SJCRH30 (cell line): ENCODE measurements at regions not wholly inside any gene's neighbourhood (a gene's known extent, or its start where the extent isn't known, plus 50 kb on each side); places are given as distances from the start of the nearest gene placed in this dataset.
A peak's percentile ranks its signal among the peaks of the same experiment; 100 is the strongest.

ENCODE experiments used
- DNase-seq, 2 experiments: peaks; one replicate each; pipeline ENCODE4 v3.0.0-alpha.2; 2015 to 2020
- H3K27ac ChIP-seq: fragments of 250-450 bp; sonication (Bioruptor Pico); 2 replicates; pipeline ENCODE4 v1.5.1; 2020; ENCODE audit warnings: mild to moderate bottlenecking, moderate library complexity
- H3K27me3 ChIP-seq: fragments of 250-450 bp; sonication (Bioruptor Pico); 2 replicates; pipeline ENCODE4 v1.5.1; 2020; ENCODE audit warnings: mild to moderate bottlenecking, moderate library complexity
- H3K36me3 ChIP-seq: fragments of 250-450 bp; sonication (Bioruptor Pico); 2 replicates; pipeline ENCODE4 v1.5.1; 2020; ENCODE audit warnings: mild to moderate bottlenecking, moderate library complexity
- H3K4me1 ChIP-seq: fragments of 250-450 bp; sonication (Bioruptor Pico); 2 replicates; pipeline ENCODE4 v1.5.1; 2020; ENCODE audit warnings: mild to moderate bottlenecking, moderate library complexity
- H3K4me3 ChIP-seq: fragments of 250-450 bp; sonication (Bioruptor Pico); 2 replicates; pipeline ENCODE4 v1.5.1; 2020; ENCODE audit warnings: mild to moderate bottlenecking, moderate library complexity
- H3K9me3 ChIP-seq: fragments of 250-450 bp; sonication (Bioruptor Pico); replicated peaks from 2 replicates; pipeline ENCODE4 v1.5.1; 2020; ENCODE audit warnings: mild to moderate bottlenecking, moderate library complexity

DNA sequence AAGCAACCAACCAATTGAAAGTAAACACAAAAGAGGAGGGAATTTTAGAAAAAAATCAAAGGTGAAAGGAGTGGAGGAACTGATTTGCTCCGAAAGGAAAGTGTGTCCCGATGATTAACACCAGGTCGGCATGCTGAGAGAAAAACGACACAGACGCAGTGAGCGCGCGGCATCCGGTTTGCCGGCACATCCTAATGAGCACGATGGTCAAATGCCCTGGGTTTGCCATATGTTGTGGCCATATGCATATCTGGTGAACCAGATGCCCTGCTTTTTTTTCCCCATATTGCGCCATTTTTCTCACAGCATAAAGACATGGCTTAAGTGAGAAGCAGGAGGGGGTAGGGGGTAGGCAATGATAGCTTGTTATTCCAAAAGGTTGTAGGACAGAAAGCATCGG is 626.7 kb downstream of the BCL11A start:
- no peak for DNase-seq
- no peak overlapping the region for H3K4me3 ChIP-seq
- peaks cover 3% of the 10 kb centered on the region; the same call in 1 of the 2 replicates for H3K27me3 ChIP-seq
- H3K36me3 ChIP-seq, result no peaks in the 10 kb centered on the region
- H3K27ac ChIP-seq, result no peak overlapping the region
- H3K9me3 ChIP-seq, result no peaks in the 10 kb centered on the region
- H3K4me1 ChIP-seq, result no peaks in the 10 kb centered on the region

DNA sequence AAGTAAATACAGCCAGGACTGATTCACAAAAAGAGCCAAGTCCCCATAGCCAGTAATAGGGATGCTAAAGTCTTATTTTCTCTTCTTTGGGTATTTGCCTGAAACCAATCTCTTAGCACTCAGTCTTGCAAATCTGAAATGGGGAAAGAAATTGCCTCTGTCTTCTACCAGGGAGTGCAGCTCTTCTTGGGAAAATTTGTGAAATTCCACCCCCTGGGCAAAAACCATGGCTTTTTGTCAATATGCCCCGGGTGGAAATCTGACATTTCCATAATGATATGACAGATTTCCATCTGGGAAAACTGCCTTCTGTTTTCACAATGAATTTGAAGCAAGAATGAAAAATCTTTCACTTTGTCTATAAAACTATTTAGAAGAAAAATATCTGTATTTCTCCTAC is 628.1 kb downstream of the BCL11A start:
- no peak for DNase-seq
- peaks cover 3% of the 10 kb centered on the region; the same call in 1 of the 2 replicates for H3K27me3 ChIP-seq
- no peaks in the 10 kb centered on the region for H3K9me3 ChIP-seq
- no peaks in the 10 kb centered on the region for H3K4me1 ChIP-seq
- no peak overlapping the region for H3K27ac ChIP-seq
- H3K4me3 ChIP-seq, result no peak overlapping the region
- no peaks in the 10 kb centered on the region for H3K36me3 ChIP-seq

DNA sequence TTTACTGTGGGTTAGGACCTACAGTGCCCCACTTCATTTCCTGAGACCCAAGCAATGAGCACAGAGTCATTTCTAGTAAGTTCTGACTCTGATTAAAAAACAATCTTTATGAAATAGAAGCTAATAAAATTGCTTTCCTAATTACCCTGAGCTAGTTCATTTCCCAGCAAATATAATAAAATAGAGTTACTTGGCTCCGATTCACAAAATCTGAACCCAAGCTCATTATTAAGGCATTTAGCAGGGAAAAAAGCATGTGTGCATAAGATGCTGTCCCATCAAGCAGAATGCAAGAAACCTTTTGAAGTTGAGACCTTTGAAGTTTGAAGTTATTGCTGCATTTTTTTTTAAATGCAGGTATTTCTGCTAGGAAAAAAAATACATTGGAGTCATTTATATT is 629.1 kb downstream of the BCL11A start:
- Histone ChIP-seq H3K9me3 (no peaks in the 10 kb centered on the region), H3K4me1 (no peaks in the 10 kb centered on the region), H3K27ac (no peak overlapping the region), H3K27me3 (peaks cover 3% of the 10 kb centered on the region; the same call in 1 of the 2 replicates), H3K4me3 (no peak overlapping the region), H3K36me3 (no peaks in the 10 kb centered on the region)
- DNase-seq, result no peak

DNA sequence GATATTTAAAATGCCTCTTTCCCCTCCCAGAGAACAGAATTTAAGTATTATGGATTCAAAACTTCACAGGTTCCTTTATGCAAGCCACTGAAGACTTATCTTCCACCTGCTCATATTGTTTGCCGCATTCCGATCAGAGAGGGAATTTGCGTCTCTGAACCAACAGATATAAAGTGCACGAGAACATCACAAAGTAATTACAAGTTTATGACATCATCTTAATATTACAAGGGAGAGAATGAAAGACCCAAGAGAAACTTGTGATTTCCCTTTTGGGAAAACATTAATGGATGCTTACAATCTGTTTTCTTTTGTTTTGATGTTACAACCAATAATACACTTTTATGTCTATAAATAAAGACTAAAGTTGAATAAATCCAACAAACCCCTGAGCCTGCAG is 631.0 kb downstream of the BCL11A start:
- no peaks in the 10 kb centered on the region for H3K9me3 ChIP-seq
- H3K36me3 ChIP-seq, result no peaks in the 10 kb centered on the region
- no peak overlapping the region for H3K27ac ChIP-seq
- H3K4me1 ChIP-seq, result no peaks in the 10 kb centered on the region
- peaks cover 3% of the 10 kb centered on the region; the same call in 1 of the 2 replicates for H3K27me3 ChIP-seq
- DNase-seq, result no peak
- no peak overlapping the region for H3K4me3 ChIP-seq

DNA sequence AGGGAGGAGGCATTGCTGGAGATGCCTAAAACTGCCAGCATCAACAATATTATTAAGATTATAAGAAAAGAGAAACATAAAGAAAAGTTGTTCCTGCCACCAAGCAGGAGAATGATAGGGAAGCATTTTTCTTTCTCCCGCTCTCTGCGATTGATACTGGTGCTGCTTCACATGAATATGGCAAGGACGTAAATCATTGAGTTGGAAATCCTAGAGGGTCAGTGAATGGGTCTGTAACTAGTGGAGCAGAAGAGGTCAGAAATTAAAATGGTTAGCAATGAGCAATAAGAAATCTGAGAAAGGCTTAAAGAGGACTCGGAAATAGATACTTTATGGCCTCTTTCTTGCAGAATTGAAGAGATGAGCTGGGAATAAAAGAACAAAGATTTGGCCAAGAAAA is 631.7 kb downstream of the BCL11A start:
- no peaks in the 10 kb centered on the region for H3K36me3 ChIP-seq
- no peak for DNase-seq
- H3K27me3 ChIP-seq, result peaks cover 3% of the 10 kb centered on the region; the same call in 1 of the 2 replicates
- no peak overlapping the region for H3K27ac ChIP-seq
- no peaks in the 10 kb centered on the region for H3K4me1 ChIP-seq
- H3K4me3 ChIP-seq, result no peak overlapping the region
- H3K9me3 ChIP-seq, result no peaks in the 10 kb centered on the region

DNA sequence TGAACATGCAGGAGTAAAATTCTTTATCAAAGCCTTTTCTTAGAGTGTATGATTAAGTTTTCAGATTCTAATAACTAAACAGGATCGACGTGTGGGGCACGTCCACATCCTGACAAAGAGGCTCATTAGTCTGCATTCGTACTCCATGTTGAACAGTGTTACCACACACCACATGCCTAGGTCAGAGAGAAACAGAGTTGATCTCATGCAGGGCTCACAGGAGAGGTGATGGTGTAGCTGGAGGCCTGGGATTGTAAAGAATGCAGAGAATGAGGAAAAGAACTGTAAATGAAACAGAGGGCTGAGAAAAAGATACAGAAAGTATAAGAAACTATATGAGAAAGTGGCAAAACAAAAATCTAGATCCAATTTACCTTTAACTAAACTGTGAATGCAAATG is 632.5 kb downstream of the BCL11A start:
- no peak overlapping the region for H3K27ac ChIP-seq
- H3K36me3 ChIP-seq, result no peaks in the 10 kb centered on the region
- DNase-seq, result no peak
- no peaks in the 10 kb centered on the region for H3K4me1 ChIP-seq
- H3K27me3 ChIP-seq, result peaks cover 3% of the 10 kb centered on the region; the same call in 1 of the 2 replicates
- H3K4me3 ChIP-seq, result no peak overlapping the region
- H3K9me3 ChIP-seq, result no peaks in the 10 kb centered on the region

DNA sequence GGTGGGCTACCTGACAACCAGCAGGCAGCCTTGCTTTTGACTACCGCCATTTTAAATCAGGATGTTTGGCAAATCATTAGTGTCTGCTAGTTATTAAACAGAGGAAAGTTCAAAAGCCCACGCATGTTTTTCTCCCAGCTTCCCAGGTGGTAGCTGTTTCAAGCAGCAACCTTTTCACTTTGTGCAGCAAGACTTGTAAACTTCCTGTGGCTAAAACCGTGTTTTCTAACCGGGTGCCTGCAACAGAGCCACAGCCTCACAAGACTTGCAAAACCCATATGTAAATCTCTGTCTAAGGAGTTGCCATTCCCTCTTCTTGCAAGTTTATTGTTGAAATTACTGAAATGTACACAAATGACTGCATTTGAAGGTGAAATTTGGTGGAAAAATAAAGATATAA is 633.1 kb downstream of the BCL11A start:
- no peaks in the 10 kb centered on the region for H3K36me3 ChIP-seq
- no peak overlapping the region for H3K4me3 ChIP-seq
- H3K9me3 ChIP-seq, result no peaks in the 10 kb centered on the region
- H3K27me3 ChIP-seq, result peaks cover 3% of the 10 kb centered on the region; the same call in 1 of the 2 replicates
- no peak overlapping the region for H3K27ac ChIP-seq
- H3K4me1 ChIP-seq, result no peaks in the 10 kb centered on the region
- DNase-seq, result no peak

DNA sequence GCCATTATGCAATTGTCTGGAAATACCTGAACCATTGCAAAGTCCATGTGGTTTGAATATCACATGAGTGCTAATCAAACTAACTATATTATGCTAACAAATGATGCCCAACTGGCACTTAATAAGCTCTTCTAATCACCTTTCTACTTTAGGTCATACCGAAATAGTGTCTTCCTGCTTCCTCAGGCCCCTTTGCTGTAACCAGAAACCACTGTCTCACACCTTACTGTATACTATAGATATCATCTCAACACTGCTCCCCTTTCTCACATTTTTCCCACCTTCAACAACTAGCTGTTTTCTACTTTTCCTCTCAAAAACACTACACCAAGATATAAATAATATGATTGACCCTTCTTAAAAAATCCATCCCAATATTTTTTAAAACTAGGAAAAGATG is 633.9 kb downstream of the BCL11A start:
- H3K36me3 ChIP-seq, result no peaks in the 10 kb centered on the region
- no peak overlapping the region for H3K4me3 ChIP-seq
- no peaks in the 10 kb centered on the region for H3K4me1 ChIP-seq
- peaks cover 3% of the 10 kb centered on the region; the same call in 1 of the 2 replicates for H3K27me3 ChIP-seq
- DNase-seq, result no peak
- H3K27ac ChIP-seq, result no peak overlapping the region
- no peaks in the 10 kb centered on the region for H3K9me3 ChIP-seq

DNA sequence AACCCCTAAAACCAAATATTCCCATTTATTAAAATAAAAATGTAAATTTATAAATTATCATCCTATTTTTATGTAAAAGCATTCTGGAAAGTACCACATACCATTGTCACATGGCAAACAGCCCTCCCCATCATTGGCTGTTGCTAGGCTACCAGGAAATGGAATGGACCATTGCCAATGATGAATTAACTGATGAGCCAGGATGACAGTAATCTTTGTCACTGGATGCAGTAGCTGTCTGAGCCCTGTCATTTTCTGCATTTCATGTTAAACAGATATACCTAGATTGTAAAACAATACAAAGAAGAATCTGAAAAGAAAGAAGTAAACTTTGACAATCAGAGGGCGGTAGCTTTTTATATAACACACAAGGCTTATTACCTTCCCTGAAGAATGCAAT is 641.4 kb downstream of the BCL11A start:
- Histone ChIP-seq H3K4me1 (no peaks in the 10 kb centered on the region), H3K9me3 (no peaks in the 10 kb centered on the region), H3K27me3 (no peaks in the 10 kb centered on the region), H3K27ac (no peak overlapping the region), H3K4me3 (no peak overlapping the region), H3K36me3 (no peaks in the 10 kb centered on the region)
- no peak for DNase-seq

DNA sequence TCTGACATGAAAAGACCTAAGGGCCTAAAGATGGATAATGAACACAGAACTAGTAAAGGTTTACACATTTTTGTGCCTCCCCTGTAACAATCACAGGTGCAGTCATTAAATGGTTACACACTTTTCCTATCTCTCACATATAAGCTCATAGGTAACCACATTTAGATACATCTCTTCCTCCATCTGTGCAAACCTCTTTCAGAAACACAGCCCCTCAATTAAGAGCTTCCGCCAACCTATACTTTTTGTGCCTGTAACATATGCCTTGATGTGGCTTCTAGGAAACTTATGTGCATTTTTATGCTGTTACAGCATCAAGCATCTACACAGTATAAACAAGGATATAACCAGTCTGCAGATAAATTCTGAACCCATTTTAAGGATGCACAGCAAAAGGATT is 643.3 kb downstream of the BCL11A start:
- DNase-seq, result no peak
- H3K4me3 ChIP-seq, result no peak overlapping the region
- H3K9me3 ChIP-seq, result no peaks in the 10 kb centered on the region
- H3K27me3 ChIP-seq, result no peaks in the 10 kb centered on the region
- no peaks in the 10 kb centered on the region for H3K4me1 ChIP-seq
- no peaks in the 10 kb centered on the region for H3K36me3 ChIP-seq
- H3K27ac ChIP-seq, result no peak overlapping the region

DNA sequence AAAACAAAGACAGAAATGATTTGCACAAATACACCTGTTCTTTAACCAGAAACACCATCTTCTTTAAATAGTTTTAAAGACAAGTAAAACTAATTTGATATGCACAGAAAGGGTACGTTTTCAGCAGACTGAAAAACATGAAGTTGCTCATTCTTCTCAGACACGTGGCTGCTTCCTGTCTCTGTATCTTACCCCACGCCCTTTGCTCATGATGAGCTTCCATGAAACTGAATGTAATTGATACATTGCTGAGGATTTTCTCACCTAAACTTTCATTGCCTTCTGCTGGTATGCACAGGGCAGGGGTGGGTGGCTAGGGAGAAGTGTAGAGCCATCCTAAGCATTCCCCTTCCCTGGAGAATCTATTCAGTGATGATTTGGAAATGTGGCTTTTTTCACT is 644.3 kb downstream of the BCL11A start:
- no peak overlapping the region for H3K27ac ChIP-seq
- no peak overlapping the region for H3K4me3 ChIP-seq
- H3K27me3 ChIP-seq, result no peaks in the 10 kb centered on the region
- no peaks in the 10 kb centered on the region for H3K36me3 ChIP-seq
- no peak for DNase-seq
- no peaks in the 10 kb centered on the region; the same call in 1 of the 2 replicates for H3K4me1 ChIP-seq
- H3K9me3 ChIP-seq, result no peaks in the 10 kb centered on the region

DNA sequence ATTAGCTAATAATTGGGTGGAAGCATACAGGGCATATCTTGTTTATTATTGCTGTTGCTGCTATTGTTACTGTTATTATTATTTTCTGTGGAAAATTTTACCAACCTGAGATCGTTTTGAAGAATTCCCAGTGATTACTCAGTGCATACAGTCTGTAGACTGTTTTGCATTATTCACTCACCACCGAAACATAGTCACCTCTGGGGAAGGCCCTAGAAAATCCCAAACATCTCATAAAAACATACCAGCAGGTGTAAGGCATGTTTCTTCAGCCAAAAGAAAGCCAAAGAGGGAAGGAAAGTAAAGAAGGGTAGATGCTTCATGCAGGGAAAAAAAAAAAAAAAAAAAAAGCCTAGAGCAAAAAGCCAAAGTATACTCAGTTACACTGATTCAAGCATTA is 647.7 kb downstream of the BCL11A start:
- peaks cover 6% of the 10 kb centered on the region for H3K4me1 ChIP-seq
- no peak overlapping the region for H3K27ac ChIP-seq
- no peaks in the 10 kb centered on the region for H3K27me3 ChIP-seq
- no peak overlapping the region for H3K4me3 ChIP-seq
- H3K9me3 ChIP-seq, result no peaks in the 10 kb centered on the region
- DNase-seq, result no peak
- H3K36me3 ChIP-seq, result no peaks in the 10 kb centered on the region

DNA sequence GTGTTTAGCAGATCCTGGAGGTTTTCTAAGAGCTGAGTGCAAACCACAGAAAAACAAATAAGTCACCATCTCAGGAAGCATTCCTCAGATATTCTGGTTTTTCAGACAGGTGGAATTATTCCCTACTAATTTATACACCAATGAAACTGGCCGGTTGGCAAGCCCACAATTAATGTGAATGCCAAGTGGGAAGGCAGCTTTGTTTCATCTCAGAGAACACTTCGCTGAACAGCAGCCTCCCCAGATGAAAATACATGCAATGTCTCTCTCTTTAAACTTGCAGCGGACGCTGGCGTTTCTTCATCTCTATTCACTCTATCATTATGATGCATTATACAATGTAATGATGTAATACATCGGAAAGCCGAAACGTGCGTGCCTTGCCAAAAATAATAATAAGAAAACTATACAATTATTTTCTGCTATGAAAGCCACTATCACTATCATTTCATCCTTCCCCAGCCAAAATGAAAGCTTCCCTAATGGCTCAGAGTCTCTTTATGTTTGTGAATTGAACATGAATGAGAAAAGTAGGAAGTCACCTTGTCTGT is 649.4 kb downstream of the BCL11A start:
- Histone ChIP-seq H3K9me3 (no peaks in the 10 kb centered on the region), H3K27ac (no peak overlapping the region), H3K36me3 (no peaks in the 10 kb centered on the region), H3K4me1 (peaks cover 14% of the 10 kb centered on the region), H3K27me3 (no peaks in the 10 kb centered on the region), H3K4me3 (peak overlapping the region; percentile 21; the same call in 1 of the 2 replicates)
- DNase-seq, result no peak

DNA sequence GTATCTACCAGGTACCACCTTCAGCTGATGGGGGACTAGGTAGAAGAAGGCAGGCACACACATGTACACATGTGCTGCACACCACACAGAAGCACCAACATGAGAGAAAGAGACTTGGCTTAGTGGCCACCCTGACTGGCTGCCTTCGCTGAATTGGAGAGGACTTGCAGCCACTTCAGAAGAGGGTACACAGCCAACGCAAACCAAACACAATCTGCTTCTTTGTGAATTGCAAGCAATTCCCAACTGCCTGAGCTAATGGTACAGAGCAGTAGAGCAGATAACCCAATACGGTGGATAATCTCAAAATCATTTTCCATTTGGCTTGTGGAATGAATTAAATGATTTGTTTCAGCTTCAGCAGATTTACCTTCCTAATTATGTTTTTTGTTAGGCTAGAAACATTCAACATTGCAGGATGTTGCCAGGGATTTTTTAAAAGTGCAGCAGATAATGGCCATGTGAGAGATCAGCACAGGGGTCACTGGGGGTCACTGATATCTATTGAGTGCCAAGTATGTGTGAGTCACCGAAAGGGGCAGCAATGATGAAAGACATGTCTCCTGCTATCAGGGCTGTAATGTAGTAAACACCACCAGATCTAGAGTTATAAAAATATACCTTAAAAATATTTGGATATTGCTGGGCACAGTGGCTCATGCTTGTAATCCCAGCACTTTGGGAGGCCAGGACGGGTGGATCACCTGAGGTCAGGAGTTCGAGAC is 652.6 kb downstream of the BCL11A start:
- no peak overlapping the region for H3K27ac ChIP-seq
- peak in 1 of 2 experiments; percentile 27 for DNase-seq
- no peaks in the 10 kb centered on the region for H3K9me3 ChIP-seq
- H3K4me1 ChIP-seq, result peaks cover 19% of the 10 kb centered on the region
- H3K4me3 ChIP-seq, result no peak overlapping the region
- no peaks in the 10 kb centered on the region for H3K36me3 ChIP-seq
- no peaks in the 10 kb centered on the region for H3K27me3 ChIP-seq

DNA sequence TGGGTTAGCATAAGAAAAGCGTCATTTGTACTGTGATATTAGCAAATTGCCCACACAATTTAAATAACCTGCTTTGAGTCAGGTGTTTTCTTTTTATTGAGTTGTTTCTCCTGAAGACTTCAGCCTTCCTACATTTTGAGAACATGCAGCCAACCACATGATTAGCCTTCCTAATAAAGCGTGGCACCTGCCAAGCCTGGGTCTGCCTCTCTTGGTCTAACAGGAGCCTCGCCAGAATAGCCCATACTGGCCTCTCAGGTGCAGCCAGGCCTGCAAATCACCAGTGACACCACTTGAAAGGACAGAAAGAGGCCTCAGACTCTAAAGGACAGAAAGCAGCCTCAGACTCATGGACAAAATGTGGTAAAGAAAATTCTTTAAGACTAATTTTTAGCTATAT is 653.8 kb downstream of the BCL11A start:
- Histone ChIP-seq H3K9me3 (no peaks in the 10 kb centered on the region), H3K4me1 (peaks cover 19% of the 10 kb centered on the region), H3K36me3 (no peaks in the 10 kb centered on the region), H3K27ac (no peak overlapping the region), H3K27me3 (no peaks in the 10 kb centered on the region), H3K4me3 (no peak overlapping the region)
- no peak for DNase-seq
